Mucosa of descending colon (tissue), 3 donors: ENCODE measurements at regions not wholly inside any gene's neighbourhood (a gene's known extent, or its start where the extent isn't known, plus 50 kb on each side); places are given as distances from the start of the nearest gene placed in this dataset.
"Not testable (repeated sequence)": the region's sequence is repeated elsewhere in the genome, so short reads cannot be mapped to it uniquely, and the experiment has no call there.

ENCODE experiments used
- ATAC-seq: fragments of 200-7000 bp; cut with Tn5 transposase; one replicate; pipeline ENCODE4 v1.9.1; 2020; ENCODE audit warnings: mild to moderate bottlenecking, moderate library complexity
- DNase-seq, 3 donors: peaks; one replicate each; pipeline ENCODE4 v3.0.0-alpha.2; 2020
- H3K36me3 ChIP-seq: fragments of 200-600 bp; one replicate; pipeline ENCODE4 v1.8.0; 2021; ENCODE audit warnings: low read depth, mild to moderate bottlenecking
- H3K4me1 ChIP-seq: fragments of 200-600 bp; one replicate; pipeline ENCODE4 v1.8.0; 2021; ENCODE audit warnings: low read depth, mild to moderate bottlenecking
- H3K4me3 ChIP-seq: fragments of 200-600 bp; one replicate; pipeline ENCODE4 v1.8.0; 2021; ENCODE audit warnings: mild to moderate bottlenecking
- H3K9me3 ChIP-seq: fragments of 200-600 bp; one replicate; pipeline ENCODE4 v1.8.0; 2021; ENCODE audit warnings: mild to moderate bottlenecking
- intact Hi-C, 2 donors: fragments of 100-400 bp; cut with DNase I in 1 of 2; cut with micrococcal nuclease in 1 of 2; formaldehyde crosslinking; loops; one replicate each; pipeline versions ENCODE4 v1.11.0 to v1.11.1; 2022; cut with DNase I, micrococcal nuclease
- TF ChIP-seq, protein P1 (sequence below): fragments of 200-600 bp; IDR thresholded peaks from one replicate; pipeline ENCODE4 v1.8.0; 2022; ENCODE audit warnings: antibody characterized with exemption, mild to moderate bottlenecking
- donor health status: DM: no; HTN: no; CAD: no; lungs with moderate emphysema.
- donor health status: DM: no; HTN: no; CAD: no.
- donor health status: DM: no; HTN: yes; CAD: no.

DNA sequence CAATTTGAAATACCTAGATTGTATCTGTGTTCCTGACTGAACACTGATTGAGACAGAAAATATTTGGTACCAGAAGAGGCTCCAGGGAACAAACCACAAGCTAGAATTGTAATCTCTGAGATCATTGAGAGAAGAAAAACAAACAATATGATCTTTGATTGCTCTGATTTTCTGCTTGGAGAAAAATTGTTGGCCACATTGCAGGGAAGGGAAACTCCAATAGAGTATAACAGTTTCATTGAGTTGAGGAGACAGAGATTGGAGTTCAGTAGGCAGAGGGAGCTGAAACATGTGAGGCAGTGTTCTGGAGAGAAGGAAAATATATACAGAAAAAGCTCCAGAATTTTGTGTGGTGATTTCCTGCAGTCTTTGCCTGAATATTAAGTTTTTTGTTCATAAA, 158.2 kb downstream of the C4orf33 start:
- TF ChIP-seq, protein P1, sequence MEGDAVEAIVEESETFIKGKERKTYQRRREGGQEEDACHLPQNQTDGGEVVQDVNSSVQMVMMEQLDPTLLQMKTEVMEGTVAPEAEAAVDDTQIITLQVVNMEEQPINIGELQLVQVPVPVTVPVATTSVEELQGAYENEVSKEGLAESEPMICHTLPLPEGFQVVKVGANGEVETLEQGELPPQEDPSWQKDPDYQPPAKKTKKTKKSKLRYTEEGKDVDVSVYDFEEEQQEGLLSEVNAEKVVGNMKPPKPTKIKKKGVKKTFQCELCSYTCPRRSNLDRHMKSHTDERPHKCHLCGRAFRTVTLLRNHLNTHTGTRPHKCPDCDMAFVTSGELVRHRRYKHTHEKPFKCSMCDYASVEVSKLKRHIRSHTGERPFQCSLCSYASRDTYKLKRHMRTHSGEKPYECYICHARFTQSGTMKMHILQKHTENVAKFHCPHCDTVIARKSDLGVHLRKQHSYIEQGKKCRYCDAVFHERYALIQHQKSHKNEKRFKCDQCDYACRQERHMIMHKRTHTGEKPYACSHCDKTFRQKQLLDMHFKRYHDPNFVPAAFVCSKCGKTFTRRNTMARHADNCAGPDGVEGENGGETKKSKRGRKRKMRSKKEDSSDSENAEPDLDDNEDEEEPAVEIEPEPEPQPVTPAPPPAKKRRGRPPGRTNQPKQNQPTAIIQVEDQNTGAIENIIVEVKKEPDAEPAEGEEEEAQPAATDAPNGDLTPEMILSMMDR, result no peak
- no peak overlapping the region for H3K4me3 ChIP-seq
- no peaks in the 10 kb centered on the region for H3K36me3 ChIP-seq
- no peaks in the 10 kb centered on the region for H3K4me1 ChIP-seq
- DNase-seq (no peak), ATAC-seq (no peak)
- intact Hi-C loops, result no loop called here
- H3K9me3 ChIP-seq, result no peaks in the 10 kb centered on the region

DNA sequence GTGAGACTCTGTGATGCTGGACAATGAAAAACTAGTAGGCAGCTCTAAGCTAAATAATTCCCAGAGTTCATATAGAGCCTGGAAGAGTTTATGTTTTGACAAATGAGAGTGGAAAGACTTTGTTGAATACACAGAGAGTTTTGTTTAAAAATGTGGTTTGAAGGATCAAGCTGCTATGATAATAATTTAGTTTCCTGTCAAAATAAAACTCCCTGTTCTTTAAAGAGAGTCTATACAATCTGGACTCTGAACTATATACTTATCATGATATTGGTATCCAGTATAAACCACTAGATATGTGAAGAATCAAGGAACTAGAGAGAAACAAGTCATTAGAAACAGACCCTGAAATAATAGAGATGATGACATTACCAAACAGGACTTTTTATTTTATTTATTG, 158.6 kb downstream of the C4orf33 start:
- H3K9me3 ChIP-seq, result no peaks in the 10 kb centered on the region
- TF ChIP-seq, protein P1, result no peak
- H3K4me3 ChIP-seq, result no peak overlapping the region
- no peak for ATAC-seq
- no peak for DNase-seq
- no peaks in the 10 kb centered on the region for H3K36me3 ChIP-seq
- intact Hi-C loops, result no loop called here
- no peaks in the 10 kb centered on the region for H3K4me1 ChIP-seq

DNA sequence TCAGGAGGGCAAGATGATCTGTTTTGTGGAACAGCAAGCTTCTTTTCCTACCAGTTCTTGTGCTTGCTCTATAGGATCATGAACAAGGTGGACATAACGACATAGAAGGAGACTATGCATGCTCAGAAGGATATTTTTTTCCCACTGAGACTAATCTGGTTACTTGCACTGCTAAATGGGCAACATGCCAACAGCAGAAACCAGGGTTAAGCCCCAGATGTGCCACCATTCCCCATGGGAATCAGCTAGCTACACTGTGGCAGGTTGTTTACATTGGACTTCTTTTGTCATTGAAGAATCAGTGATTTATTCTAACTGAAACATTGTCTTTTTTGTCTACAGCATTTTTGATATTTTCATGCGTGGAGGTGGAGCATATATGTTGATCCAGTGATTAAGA, 165.6 kb downstream of the C4orf33 start:
- ATAC-seq, result no peak
- TF ChIP-seq, protein P1, result no peak
- DNase-seq, result no peak

DNA sequence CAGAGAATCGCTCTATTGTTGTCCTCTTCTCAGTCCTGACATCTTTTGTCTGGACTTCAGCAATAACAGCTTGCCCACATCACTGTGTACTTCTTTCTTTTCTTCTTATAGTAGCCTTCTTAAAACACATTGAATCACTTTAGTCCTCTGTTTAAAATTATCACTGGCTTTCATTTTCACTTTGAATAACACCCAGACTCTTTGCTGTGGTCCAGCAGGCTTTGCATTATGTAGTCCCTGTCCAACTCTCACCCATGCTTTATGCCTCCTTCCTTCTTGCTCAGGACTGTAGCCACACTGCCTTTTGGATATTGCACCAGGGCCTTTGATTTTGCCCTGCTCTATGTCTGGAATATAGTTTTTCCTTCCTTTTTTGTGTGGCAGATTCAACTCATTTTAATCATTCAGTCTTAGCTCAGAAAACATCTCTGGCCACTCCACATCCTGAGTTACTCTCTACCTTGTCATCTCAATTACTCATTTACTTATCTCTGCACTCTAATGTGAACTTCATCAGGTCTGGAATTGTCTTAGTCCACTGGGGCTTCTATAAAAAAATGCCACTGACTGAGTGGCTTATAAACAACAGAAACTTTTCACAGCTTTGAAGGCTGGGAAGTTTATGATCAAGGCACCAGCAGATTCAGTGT, 168.2 kb downstream of the C4orf33 start:
- TF ChIP-seq, protein P1, result no peak
- DNase-seq, result no peak
- no peak for ATAC-seq
- intact Hi-C loops, result no loop called here
- Histone ChIP-seq H3K4me1 (no peaks in the 10 kb centered on the region), H3K9me3 (no peaks in the 10 kb centered on the region), H3K4me3 (no peak overlapping the region), H3K36me3 (no peaks in the 10 kb centered on the region)

More for the DNA sequence above, 165.6 kb downstream of the C4orf33 start:
- Histone ChIP-seq H3K36me3 (no peaks in the 10 kb centered on the region), H3K4me3 (no peak overlapping the region), H3K9me3 (no peaks in the 10 kb centered on the region), H3K4me1 (no peaks in the 10 kb centered on the region)
- intact Hi-C loops, result no loop called here

DNA sequence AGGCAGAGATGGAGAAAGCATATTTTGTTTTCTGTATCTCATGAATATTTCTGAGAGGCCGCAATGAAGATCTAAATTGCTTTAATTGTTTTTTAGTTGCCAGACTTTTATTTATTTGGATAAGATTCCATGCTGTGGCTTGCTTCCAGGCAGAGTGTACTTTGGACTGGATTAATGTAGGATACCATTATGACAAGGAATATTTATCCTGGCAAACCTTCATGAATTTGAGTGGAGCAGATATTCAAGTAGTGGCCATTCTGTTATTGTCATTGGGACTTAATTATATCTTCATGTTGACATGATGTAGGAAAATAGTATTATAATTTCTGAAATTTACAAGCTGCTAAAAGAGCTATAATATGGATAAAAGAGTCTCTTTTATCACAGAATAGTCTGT, 182.9 kb downstream of the C4orf33 start:
- H3K9me3 ChIP-seq, result no peaks in the 10 kb centered on the region
- DNase-seq (no peak), ATAC-seq (no peak)
- no peaks in the 10 kb centered on the region for H3K36me3 ChIP-seq
- H3K4me3 ChIP-seq, result no peak overlapping the region
- intact Hi-C loops, result no loop called here
- TF ChIP-seq, protein P1, result no peak
- H3K4me1 ChIP-seq, result no peaks in the 10 kb centered on the region

DNA sequence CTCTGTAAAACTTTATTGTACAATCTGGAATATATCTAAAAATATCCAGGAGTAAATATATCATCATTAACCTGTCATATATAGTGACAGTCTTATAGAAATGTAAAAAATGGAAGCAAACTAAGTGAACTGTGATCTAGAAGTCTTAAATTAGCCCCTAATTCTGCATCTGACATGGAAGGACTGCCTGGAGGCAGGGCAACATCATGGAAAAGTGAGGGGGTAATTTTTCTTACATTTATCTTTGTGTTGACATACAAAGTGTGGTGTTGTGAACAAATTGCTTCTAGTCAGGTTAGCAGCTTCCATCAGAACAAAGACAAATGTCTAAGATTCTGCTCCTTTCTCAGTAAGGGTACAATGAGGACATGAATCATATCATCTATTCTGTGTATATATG, 186.3 kb downstream of the C4orf33 start:
- DNase-seq (no peak), ATAC-seq (no peak)
- TF ChIP-seq, protein P1, result no peak
- no peaks in the 10 kb centered on the region for H3K36me3 ChIP-seq
- no peaks in the 10 kb centered on the region for H3K4me1 ChIP-seq
- intact Hi-C loops, result no loop called here
- H3K4me3 ChIP-seq, result no peak overlapping the region
- no peaks in the 10 kb centered on the region for H3K9me3 ChIP-seq

DNA sequence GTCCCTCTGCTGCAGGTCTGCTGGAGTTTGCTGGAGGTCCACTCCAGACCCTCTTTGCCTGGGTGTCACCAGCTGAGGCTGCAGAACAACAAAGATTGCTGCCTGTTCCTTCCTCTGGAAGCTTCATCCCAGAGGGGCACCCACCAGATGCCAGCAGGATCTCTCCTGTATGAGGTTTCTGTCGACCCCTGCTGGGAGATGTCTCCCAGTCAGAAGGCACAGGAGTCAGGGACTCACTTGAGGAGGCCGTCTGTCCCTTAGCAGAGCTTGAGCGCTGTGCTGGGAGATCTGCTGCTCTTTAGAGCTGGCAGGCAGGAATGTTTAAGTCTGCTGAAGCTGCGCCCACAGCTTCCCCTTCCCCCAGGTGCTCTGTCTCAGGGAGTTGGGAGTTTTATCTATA, 196.2 kb downstream of the C4orf33 start:
- H3K4me1 ChIP-seq, ATAC-seq, H3K36me3 ChIP-seq, intact Hi-C loops, H3K4me3 ChIP-seq, H3K9me3 ChIP-seq, DNase-seq: not testable (repeated sequence)
